Smooth muscle cell (in vitro differentiated cells): ENCODE measurements at regions not wholly inside any gene's neighbourhood (a gene's known extent, or its start where the extent isn't known, plus 50 kb on each side); places are given as distances from the start of the nearest gene placed in this dataset.

Experiments
- DNase-seq: peaks from one replicate; lab custom pipeline; 2025; ENCODE audit not compliant: unreplicated experiment; lab: John Stamatoyannopoulos, UW
- H2AFZ ChIP-seq: fragments of 200-600 bp; sonication (generic); 2 replicates; pipeline ENCODE4 v1.6.0; 2016; ENCODE audit warnings: antibody characterized with exemption, low read depth, mild to moderate bottlenecking
- H3F3A ChIP-seq: fragments of 200-600 bp; sonication (generic); 2 replicates; pipeline ENCODE4 v1.6.0; 2017; ENCODE audit warnings: antibody characterized with exemption, low read depth
- H3K27ac ChIP-seq: fragments of 200-600 bp; sonication (generic); 2 replicates; pipeline ENCODE4 v1.5.1; 2016; ENCODE audit warnings: low read depth, mild to moderate bottlenecking
- H3K27me3 ChIP-seq: fragments of 200-600 bp; sonication (generic); 2 replicates; pipeline ENCODE4 v1.6.1; 2016; ENCODE audit warnings: low read depth, mild to moderate bottlenecking
- H3K36me3 ChIP-seq: fragments of 200-600 bp; sonication (generic); 2 replicates; pipeline ENCODE4 v1.5.1; 2016; ENCODE audit warnings: low read depth
- H3K4me1 ChIP-seq: fragments of 200-600 bp; sonication (generic); 2 replicates; pipeline ENCODE4 v1.5.1; 2016; ENCODE audit warnings: low read depth
- H3K4me2 ChIP-seq: fragments of 200-600 bp; sonication (generic); 2 replicates; pipeline ENCODE4 v1.6.0; 2016; ENCODE audit warnings: mild to moderate bottlenecking
- H3K4me3 ChIP-seq: fragments of 200-600 bp; sonication (generic); 2 replicates; pipeline ENCODE4 v1.5.1; 2016; ENCODE audit warnings: mild to moderate bottlenecking
- H3K79me2 ChIP-seq: fragments of 200-600 bp; sonication (generic); 2 replicates; pipeline ENCODE4 v1.6.0; 2016; ENCODE audit warnings: low read depth, mild to moderate bottlenecking
- H3K9ac ChIP-seq: fragments of 200-600 bp; sonication (generic); 2 replicates; pipeline ENCODE4 v1.6.0; 2016; ENCODE audit warnings: low read depth
- H3K9me3 ChIP-seq: fragments of 200-600 bp; sonication (generic); replicated peaks from 2 replicates; pipeline ENCODE4 v1.5.1; 2016; ENCODE audit warnings: low read depth
- H4K20me1 ChIP-seq: fragments of 200-600 bp; sonication (generic); 2 replicates; pipeline ENCODE4 v1.6.0; 2016; ENCODE audit warnings: low read depth
- WGBS: methylation state at CpG from one replicate; pipeline ENCODE4 v1.1.7; 2016; ENCODE audit warnings: low lambda C conversion rate; 5-methylcytosine and 5-hydroxymethylcytosine counted together
- TF ChIP-seq, protein P1 (sequence below): fragments of 200-600 bp; sonication (generic); IDR thresholded peaks from 2 replicates; pipeline ENCODE4 v1.5.1; 2017; ENCODE audit warnings: borderline replicate concordance, mild to moderate bottlenecking, antibody characterized with exemption; ENCODE audit not compliant: insufficient read depth, poor library complexity, severe bottlenecking

DNA sequence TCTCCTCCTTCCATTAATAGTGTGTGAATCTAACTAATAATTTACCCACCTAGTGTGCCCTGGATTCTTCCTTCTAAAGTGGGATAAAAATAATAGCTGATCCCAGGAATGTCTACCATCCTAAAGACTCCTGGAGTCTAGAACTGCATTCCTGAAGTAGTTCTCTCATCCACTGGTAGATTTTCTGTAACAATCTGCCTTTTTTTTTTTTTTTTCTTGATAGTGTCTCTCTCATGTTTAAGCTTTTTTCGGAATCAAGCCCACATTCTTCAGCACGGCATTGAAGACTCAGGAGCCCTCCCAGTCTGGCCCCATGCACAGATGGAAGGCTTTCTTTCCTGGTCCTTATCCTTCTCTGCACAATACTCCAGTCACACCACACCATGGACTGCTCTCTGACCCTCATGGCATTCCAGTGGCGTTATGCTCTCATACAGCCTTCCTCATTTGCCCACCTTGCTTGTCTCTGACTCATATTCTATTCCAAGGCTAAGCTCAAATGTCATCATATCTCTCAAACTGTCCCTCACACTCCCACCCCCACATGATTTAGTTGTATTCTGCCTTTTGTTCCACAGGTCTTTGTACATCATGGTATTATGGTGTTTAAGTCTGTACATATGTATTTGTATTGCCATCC lies 68.7 kb upstream of the FRY start:
- Histone ChIP-seq H3K27me3 (no peaks in the 10 kb centered on the region), H3K79me2 (no peaks in the 10 kb centered on the region), H3K9ac (no peak overlapping the region), H3F3A (no peaks in the 10 kb centered on the region), H3K4me3 (no peak overlapping the region), H3K27ac (no peak overlapping the region), H3K4me2 (no peak overlapping the region), H3K9me3 (no peaks in the 10 kb centered on the region), H3K4me1 (no peaks in the 10 kb centered on the region), H2AFZ (no peak overlapping the region), H3K36me3 (no peaks in the 10 kb centered on the region), H4K20me1 (no peaks in the 10 kb centered on the region)
- TF ChIP-seq, protein P1, sequence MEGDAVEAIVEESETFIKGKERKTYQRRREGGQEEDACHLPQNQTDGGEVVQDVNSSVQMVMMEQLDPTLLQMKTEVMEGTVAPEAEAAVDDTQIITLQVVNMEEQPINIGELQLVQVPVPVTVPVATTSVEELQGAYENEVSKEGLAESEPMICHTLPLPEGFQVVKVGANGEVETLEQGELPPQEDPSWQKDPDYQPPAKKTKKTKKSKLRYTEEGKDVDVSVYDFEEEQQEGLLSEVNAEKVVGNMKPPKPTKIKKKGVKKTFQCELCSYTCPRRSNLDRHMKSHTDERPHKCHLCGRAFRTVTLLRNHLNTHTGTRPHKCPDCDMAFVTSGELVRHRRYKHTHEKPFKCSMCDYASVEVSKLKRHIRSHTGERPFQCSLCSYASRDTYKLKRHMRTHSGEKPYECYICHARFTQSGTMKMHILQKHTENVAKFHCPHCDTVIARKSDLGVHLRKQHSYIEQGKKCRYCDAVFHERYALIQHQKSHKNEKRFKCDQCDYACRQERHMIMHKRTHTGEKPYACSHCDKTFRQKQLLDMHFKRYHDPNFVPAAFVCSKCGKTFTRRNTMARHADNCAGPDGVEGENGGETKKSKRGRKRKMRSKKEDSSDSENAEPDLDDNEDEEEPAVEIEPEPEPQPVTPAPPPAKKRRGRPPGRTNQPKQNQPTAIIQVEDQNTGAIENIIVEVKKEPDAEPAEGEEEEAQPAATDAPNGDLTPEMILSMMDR = no peak
- DNase-seq = no peak
- 66% methylated on average over 3 of the region's 3 CpGs for WGBS

DNA sequence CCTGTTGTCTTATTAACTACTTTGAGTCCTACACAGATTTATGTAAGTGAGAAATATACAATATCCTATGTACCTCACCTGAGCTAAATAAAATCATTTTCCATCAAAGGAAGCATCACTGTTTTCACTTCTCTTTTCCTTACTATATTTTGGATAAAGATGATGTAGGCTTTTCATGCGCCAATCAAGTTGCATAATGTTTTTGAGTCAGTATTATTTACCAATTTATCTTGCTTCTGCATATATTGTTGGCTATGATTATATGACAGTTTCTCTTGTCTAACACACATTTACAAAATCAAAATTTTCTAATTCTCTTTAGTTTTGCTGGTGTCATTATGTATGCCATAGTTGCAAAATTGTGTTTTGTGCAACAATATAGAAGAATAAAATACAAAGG lies 67.9 kb upstream of the FRY start:
- no peaks in the 10 kb centered on the region for H3K4me1 ChIP-seq
- H3K9me3 ChIP-seq = no peaks in the 10 kb centered on the region
- no peaks in the 10 kb centered on the region for H3K27me3 ChIP-seq
- no peaks in the 10 kb centered on the region for H3K79me2 ChIP-seq
- H3K36me3 ChIP-seq = no peaks in the 10 kb centered on the region
- 95% methylated on average over 1 of the region's 1 CpG for WGBS
- TF ChIP-seq, protein P1 = no peak
- DNase-seq = no peak
- no peaks in the 10 kb centered on the region for H4K20me1 ChIP-seq
- H3K4me3 ChIP-seq = no peak overlapping the region
- no peak overlapping the region for H3K9ac ChIP-seq
- H3F3A ChIP-seq = no peaks in the 10 kb centered on the region
- no peak overlapping the region for H3K27ac ChIP-seq
- no peak overlapping the region for H2AFZ ChIP-seq
- H3K4me2 ChIP-seq = no peak overlapping the region

DNA sequence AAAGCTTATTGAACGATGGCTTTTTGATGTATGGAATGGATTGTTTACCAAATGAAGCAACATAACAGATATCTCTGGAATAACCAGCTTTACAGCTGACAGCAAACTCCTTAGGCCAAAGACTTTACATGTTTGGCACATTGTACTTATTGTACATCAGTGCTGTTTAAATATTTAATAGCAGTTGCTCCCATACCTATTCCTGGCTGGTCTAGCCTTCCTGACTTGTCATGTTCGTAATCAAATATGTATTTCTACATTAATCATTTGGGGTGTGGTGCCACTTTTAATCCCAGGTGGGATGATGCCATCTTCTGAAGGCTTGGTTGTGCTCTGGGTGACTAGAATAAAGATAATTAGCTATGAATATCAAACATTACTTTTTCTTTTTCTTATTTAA lies 67.4 kb upstream of the FRY start:
- H4K20me1 ChIP-seq = no peaks in the 10 kb centered on the region
- H3K9ac ChIP-seq = no peak overlapping the region
- no peaks in the 10 kb centered on the region for H3K4me1 ChIP-seq
- no peaks in the 10 kb centered on the region for H3K79me2 ChIP-seq
- 93% methylated on average over 2 of the region's 2 CpGs for WGBS
- DNase-seq = no peak
- no peak overlapping the region for H3K27ac ChIP-seq
- H3K36me3 ChIP-seq = no peaks in the 10 kb centered on the region
- TF ChIP-seq, protein P1 = no peak
- no peaks in the 10 kb centered on the region for H3K9me3 ChIP-seq
- no peak overlapping the region for H3K4me3 ChIP-seq
- H2AFZ ChIP-seq = no peak overlapping the region
- no peaks in the 10 kb centered on the region for H3K27me3 ChIP-seq
- no peaks in the 10 kb centered on the region for H3F3A ChIP-seq
- no peak overlapping the region for H3K4me2 ChIP-seq
